HCT116 (cell line): ENCODE measurements at regions not wholly inside any gene's neighbourhood (a gene's known extent, or its start where the extent isn't known, plus 50 kb on each side); places are given as distances from the start of the nearest gene placed in this dataset.

Source experiments
- ATAC-seq: fragments of 200-7000 bp; cut with Tn5 transposase; 2 replicates; pipeline ENCODE4 v1.9.1; 2020; ENCODE audit warnings: mild to moderate bottlenecking, moderate library complexity
- BruUV-seq: library from RNA; stranded (reverse); fragments of 400-500 nt; replicated peaks from 2 replicates; lab custom pipeline; 2021; lab: Mats Ljungman, UMichigan
- CTCF ChIA-PET: fragments of 300-600 bp; sonication (Branson Sonifier 250); formaldehyde crosslinking; loops from one replicate; lab custom pipeline; 2021; ENCODE audit warnings: antibody characterized with exemption; lab: Charles Lee
- POLR2A ChIA-PET: fragments of 300-600, 350-600 bp; sonication (Branson Sonifier 250); formaldehyde crosslinking; loops from one replicate; lab custom pipeline; 2021; ENCODE audit warnings: antibody characterized with exemption; lab: Charles Lee
- RAD21 ChIA-PET, 2 experiments: fragments of 300-600 bp; sonication (Branson Sonifier 250); formaldehyde crosslinking; loops; one replicate each; lab custom pipeline; 2023; ENCODE audit warnings: low total read pairs in 2 of 2; ENCODE audit not compliant: uncharacterized antibody in 2 of 2, unreplicated experiment in 2 of 2, low non-redundant PET in 1 of 2; lab: Charles Lee
- DNase-seq: peaks from one replicate; pipeline ENCODE4 v3.0.0-alpha.2; 2010; ENCODE audit warnings: low read depth, low spot score
- H2AFZ ChIP-seq: fragments of 200-600 bp; shearing (Covaris generic), sonication (generic); 2 replicates; pipeline ENCODE4 v1.6.1; 2017; ENCODE audit warnings: low read depth, mixed run types, mixed read lengths, antibody characterized with exemption, low read length; ENCODE audit not compliant: poor library complexity, severe bottlenecking
- H3K27ac ChIP-seq: 2 replicates; pipeline ENCODE4 v1.5.1; 2012; ENCODE audit warnings: low read depth, low read length
- H3K27me3 ChIP-seq: fragments of 200-600 bp; sonication (generic); 2 replicates; pipeline ENCODE4 v1.6.1; 2016; ENCODE audit warnings: mixed run types, low read length, mixed read lengths; ENCODE audit not compliant: insufficient read depth
- H3K36me3 ChIP-seq, 2 experiments: fragments of 200-500 bp in 1 of 2; fragments of 200-600 bp in 1 of 2; sonication (Bioruptor generic) in 1 of 2; sonication (generic) in 1 of 2; 2 replicates each; pipeline versions ENCODE4 v1.5.1 to v1.6.1; 2014 to 2016; ENCODE audit warnings: low read length in 2 of 2, inconsistent platforms in 1 of 2, mixed read lengths in 1 of 2, mixed run types in 1 of 2; ENCODE audit not compliant: insufficient read depth in 2 of 2, control insufficient read depth in 1 of 2
- H3K4me1 ChIP-seq, 2 experiments: fragments of 200-600 bp in 1 of 2; sonication (generic) in 1 of 2; 2 replicates each; pipeline versions ENCODE4 v1.5.1 to v1.6.1; 2012 to 2017; ENCODE audit warnings: low read length in 2 of 2, inconsistent platforms in 1 of 2, mild to moderate bottlenecking in 1 of 2, mixed read lengths in 1 of 2, mixed run types in 1 of 2, moderate library complexity in 1 of 2; ENCODE audit not compliant: insufficient read depth in 2 of 2, control insufficient read depth in 1 of 2
- H3K4me2 ChIP-seq: fragments of 200-600 bp; sonication (generic); 2 replicates; pipeline ENCODE4 v1.6.1; 2017; ENCODE audit warnings: mixed run types, low read length, mixed read lengths
- H3K4me3 ChIP-seq, 2 experiments: fragments of 200-600 bp in 1 of 2; sonication (generic) in 1 of 2; replicated peaks in 1 of 2; 2 replicates each; pipeline ENCODE4 v1.5.1; 2011 to 2016; ENCODE audit warnings: low read length in 2 of 2, control low read depth in 1 of 2, low read depth in 1 of 2, mild to moderate bottlenecking in 1 of 2, mixed read lengths in 1 of 2, mixed run types in 1 of 2
- H3K79me2 ChIP-seq: fragments of 200-600 bp; sonication (generic); 2 replicates; pipeline ENCODE4 v1.6.1; 2017; ENCODE audit warnings: mild to moderate bottlenecking, mixed run types, low read length, moderate library complexity, mixed read lengths; ENCODE audit not compliant: insufficient read depth
- H3K9ac ChIP-seq: fragments of 200-600 bp; sonication (generic); 2 replicates; pipeline ENCODE4 v1.6.1; 2016; ENCODE audit warnings: low read length, mixed read lengths
- H3K9me2 ChIP-seq: fragments of 200-600 bp; sonication (generic), shearing (Covaris generic); 2 replicates; pipeline ENCODE4 v1.6.1; 2017; ENCODE audit warnings: mixed run types, mild to moderate bottlenecking, moderate library complexity; ENCODE audit not compliant: insufficient read depth
- H3K9me3 ChIP-seq, 2 experiments: fragments of 200-500 bp in 1 of 2; fragments of 200-600 bp in 1 of 2; sonication (Bioruptor generic) in 1 of 2; sonication (generic) in 1 of 2; 2 replicates each; pipeline ENCODE4 v1.6.1; 2014 to 2017; ENCODE audit warnings: low read length in 2 of 2, mixed read lengths in 2 of 2, inconsistent platforms in 1 of 2, low read depth in 1 of 2, mild to moderate bottlenecking in 1 of 2, mixed run types in 1 of 2, moderate library complexity in 1 of 2; ENCODE audit not compliant: control insufficient read depth in 1 of 2, insufficient read depth in 1 of 2
- H4K20me1 ChIP-seq: fragments of 200-600 bp; sonication (generic), shearing (Covaris generic); 2 replicates; pipeline ENCODE4 v1.6.1; 2017; ENCODE audit warnings: mixed run types, mild to moderate bottlenecking, moderate library complexity; ENCODE audit not compliant: insufficient read depth
- ATF3 ChIP-seq: IDR thresholded peaks from 2 replicates; pipeline ENCODE4 v1.6.1; 2012
- CBX3 ChIP-seq: IDR thresholded peaks from 2 replicates; pipeline ENCODE4 v1.6.1; 2012; ENCODE audit warnings: low read depth
- CEBPB ChIP-seq: IDR thresholded peaks from 2 replicates; pipeline ENCODE4 v1.6.1; 2012; ENCODE audit warnings: low read depth
- CTCF ChIP-seq, 3 experiments: fragments of 200-600 bp in 1 of 3; sonication (generic) in 1 of 3; IDR thresholded peaks in 2 of 3; conservative IDR thresholded peaks in 1 of 3; 2 replicates each; pipeline ENCODE4 v1.5.1; 2012 to 2017; ENCODE audit warnings: low read depth in 2 of 3, low read length in 2 of 3, antibody characterized with exemption in 1 of 3, borderline replicate concordance in 1 of 3, control low read depth in 1 of 3, mild to moderate bottlenecking in 1 of 3, mixed read lengths in 1 of 3, mixed run types in 1 of 3, moderate library complexity in 1 of 3; ENCODE audit not compliant: insufficient read depth in 1 of 3
- EGR1 ChIP-seq: IDR thresholded peaks from 2 replicates; pipeline ENCODE4 v1.6.1; 2012; ENCODE audit warnings: low read depth
- ELF1 ChIP-seq: IDR thresholded peaks from 2 replicates; pipeline ENCODE4 v1.6.1; 2012; ENCODE audit warnings: low read depth, borderline replicate concordance
- EZH2 ChIP-seq: fragments of 200-600 bp; sonication (generic); IDR thresholded peaks from 2 replicates; pipeline ENCODE4 v1.6.1; 2017; ENCODE audit warnings: antibody characterized with exemption, mixed run types
- EZH2phosphoT487 ChIP-seq: fragments of 200-600 bp; IDR thresholded peaks from 2 replicates; pipeline ENCODE4 v1.6.1; 2018; ENCODE audit warnings: antibody characterized with exemption, borderline replicate concordance
- FOSL1 ChIP-seq: IDR thresholded peaks from 2 replicates; pipeline ENCODE4 v1.6.1; 2012; ENCODE audit warnings: low read depth
- JUND ChIP-seq: IDR thresholded peaks from 2 replicates; pipeline ENCODE4 v1.6.1; 2012
- REST ChIP-seq: IDR thresholded peaks from 2 replicates; pipeline ENCODE4 v1.6.1; 2012; ENCODE audit warnings: low read depth
- SIN3A ChIP-seq: IDR thresholded peaks from 2 replicates; pipeline ENCODE4 v1.6.1; 2012; ENCODE audit warnings: low read depth
- SP1 ChIP-seq: IDR thresholded peaks from 2 replicates; pipeline ENCODE4 v1.6.1; 2012; ENCODE audit warnings: low read depth
- ZBTB33 ChIP-seq: IDR thresholded peaks from 2 replicates; pipeline ENCODE4 v1.6.1; 2011; ENCODE audit warnings: mild to moderate bottlenecking, low read length, moderate library complexity; ENCODE audit not compliant: insufficient replicate concordance; ENCODE audit errors: extremely low read depth
- ZFX ChIP-seq: fragments of 450-650 bp; IDR thresholded peaks from 2 replicates; pipeline ENCODE4 v1.6.1; 2017
- ZNF274 ChIP-seq: fragments of 200-500 bp; sonication (Bioruptor generic); IDR thresholded peaks from 2 replicates; pipeline ENCODE4 v1.6.1; 2014; ENCODE audit warnings: mild to moderate bottlenecking, low read depth, low read length, inconsistent platforms
- intact Hi-C: fragments of 100-400 bp; cut with micrococcal nuclease; formaldehyde crosslinking; loops from 2 replicates; pipeline ENCODE4 v1.10.0; 2022

GRCh38 chr14:35240231-35240630, 52.0 kb upstream of the PSMA6 start:
- H3K4me2 ChIP-seq: no peak overlapping the region
- H3K9ac ChIP-seq: no peak overlapping the region
- H3K9me2 ChIP-seq: no peaks in the 10 kb centered on the region
- H4K20me1 ChIP-seq: no peaks in the 10 kb centered on the region
- H3K36me3 ChIP-seq: no peaks in the 10 kb centered on the region
- TF ChIP-seq CTCF (IDR thresholded peaks at IDR 0.05 in 2 of 3, conservative IDR thresholded peaks at IDR 0.05 in 1 of 3; ENCODE audit: borderline replicate concordance in 1 of 3, insufficient read depth in 1 of 3, low read depth in 2 of 3, low read length in 2 of 3) (no peak), EZH2phosphoT487 (no peak), ATF3 (no peak), CEBPB (no peak), EGR1 (no peak), JUND (no peak), CBX3 (no peak), FOSL1 (no peak), ZBTB33 (no peak), REST (no peak), ELF1 (no peak), ZFX (no peak), SIN3A (no peak), ZNF274 (no peak), SP1 (no peak), EZH2 (no peak)
- BruUV-seq: no TSS peak
- RAD21 ChIA-PET: no interaction called here
- H2AFZ ChIP-seq: no peak overlapping the region
- intact Hi-C loops: no loop called here
- ATAC-seq: no peak
- POLR2A ChIA-PET: no interaction called here
- no peak for DNase-seq
- no peaks in the 10 kb centered on the region for H3K27me3 ChIP-seq
- no peaks in the 10 kb centered on the region for H3K4me1 ChIP-seq
- no peaks in the 10 kb centered on the region for H3K79me2 ChIP-seq
- H3K9me3 ChIP-seq: no peaks in the 10 kb centered on the region
- CTCF ChIA-PET: interaction anchor here (1.0 kb wide), 1 partner anchor 11 kb away, joined by 4 read pairs; no protein-coding TSS in a partner anchor
- H3K4me3 ChIP-seq: no peak overlapping the region
- no peak overlapping the region for H3K27ac ChIP-seq
